H9 (cell line): ENCODE measurements at regions not wholly inside any gene's neighbourhood (a gene's known extent, or its start where the extent isn't known, plus 50 kb on each side); places are given as distances from the start of the nearest gene placed in this dataset.

Source experiments
- DNase-seq: peaks from one replicate; pipeline ENCODE4 v3.0.0-alpha.2; 2017
- H2AFZ ChIP-seq: one replicate; pipeline ENCODE4 v1.6.1; 2013; ENCODE audit warnings: mild to moderate bottlenecking, low read length, control low read depth, moderate library complexity
- H2AK5ac ChIP-seq: 2 replicates; pipeline ENCODE4 v1.6.1; 2013; ENCODE audit warnings: low read length, control low read depth, mixed read lengths; ENCODE audit not compliant: insufficient read length
- H2BK120ac ChIP-seq: one replicate; pipeline ENCODE4 v1.6.1; 2013; ENCODE audit warnings: low read depth, mild to moderate bottlenecking, low read length, control low read depth, inconsistent platforms; ENCODE audit not compliant: poor library complexity, severe bottlenecking
- H2BK12ac ChIP-seq: 2 replicates; pipeline ENCODE4 v1.6.1; 2013; ENCODE audit warnings: low read length, control low read depth, mixed read lengths, low read depth; ENCODE audit not compliant: insufficient read length
- H2BK15ac ChIP-seq: 2 replicates; pipeline ENCODE4 v1.6.1; 2013; ENCODE audit warnings: low read depth, low read length, control low read depth
- H2BK20ac ChIP-seq: one replicate; pipeline ENCODE4 v1.6.1; 2013; ENCODE audit warnings: low read depth, mild to moderate bottlenecking, low read length, control low read depth, inconsistent platforms; ENCODE audit not compliant: poor library complexity, severe bottlenecking
- H2BK5ac ChIP-seq: 2 replicates; pipeline ENCODE4 v1.6.1; 2013; ENCODE audit warnings: low read length, control low read depth, mixed read lengths; ENCODE audit not compliant: insufficient read length
- H3K14ac ChIP-seq: 2 replicates; pipeline ENCODE4 v1.6.1; 2013; ENCODE audit warnings: low read length, control low read depth; ENCODE audit not compliant: insufficient read depth
- H3K18ac ChIP-seq: 2 replicates; pipeline ENCODE4 v1.6.1; 2013; ENCODE audit warnings: low read depth, mild to moderate bottlenecking, mixed read lengths, low read length, control low read depth; ENCODE audit not compliant: insufficient read length
- H3K23ac ChIP-seq: 2 replicates; pipeline ENCODE4 v1.6.1; 2013; ENCODE audit warnings: low read length, control low read depth, mixed read lengths, low read depth; ENCODE audit not compliant: insufficient read length
- H3K23me2 ChIP-seq: 2 replicates; pipeline ENCODE4 v1.6.1; 2013; ENCODE audit warnings: low read depth, mild to moderate bottlenecking, mixed read lengths, low read length, control low read depth; ENCODE audit not compliant: insufficient read length, poor library complexity, severe bottlenecking
- H3K27ac ChIP-seq: 2 replicates; pipeline ENCODE4 v1.5.1; 2013; ENCODE audit warnings: low read length, control low read depth, mixed read lengths, low read depth; ENCODE audit not compliant: insufficient read length
- H3K27me3 ChIP-seq: 2 replicates; pipeline ENCODE4 v1.6.1; 2013; ENCODE audit warnings: low read length, control low read depth, inconsistent platforms; ENCODE audit not compliant: insufficient read depth
- H3K4ac ChIP-seq: 2 replicates; pipeline ENCODE4 v1.6.1; 2013; ENCODE audit warnings: low read depth, mild to moderate bottlenecking, control low read depth, inconsistent platforms, low read length, moderate library complexity
- H3K4me1 ChIP-seq: 2 replicates; pipeline ENCODE4 v1.6.1; 2013; ENCODE audit warnings: low read length, control low read depth, inconsistent platforms; ENCODE audit not compliant: insufficient read depth
- H3K4me2 ChIP-seq: 2 replicates; pipeline ENCODE4 v1.6.1; 2013; ENCODE audit warnings: low read length, control low read depth, mixed read lengths; ENCODE audit not compliant: insufficient read length, insufficient read depth
- H3K56ac ChIP-seq: 2 replicates; pipeline ENCODE4 v1.6.1; 2013; ENCODE audit warnings: low read depth, mild to moderate bottlenecking, mixed read lengths, low read length, control low read depth; ENCODE audit not compliant: insufficient read length
- H3K79me1 ChIP-seq: 2 replicates; pipeline ENCODE4 v1.6.1; 2013; ENCODE audit warnings: low read depth, mild to moderate bottlenecking, moderate library complexity, low read length, control low read depth, inconsistent platforms; ENCODE audit not compliant: insufficient read depth, poor library complexity, severe bottlenecking
- H3K79me2 ChIP-seq: 2 replicates; pipeline ENCODE4 v1.6.1; 2013; ENCODE audit warnings: low read length, control low read depth, inconsistent platforms; ENCODE audit not compliant: insufficient read depth
- H3K9ac ChIP-seq: 2 replicates; pipeline ENCODE4 v1.6.1; 2013; ENCODE audit warnings: low read length, control low read depth, mixed read lengths; ENCODE audit not compliant: insufficient read length; ENCODE audit errors: extremely low read depth
- H3K9me3 ChIP-seq: one replicate; pipeline ENCODE4 v1.6.1; 2013; ENCODE audit warnings: low read depth, low read length, inconsistent platforms; ENCODE audit not compliant: control insufficient read depth
- H3T11ph ChIP-seq: one replicate; pipeline ENCODE4 v1.6.1; 2013; ENCODE audit warnings: mild to moderate bottlenecking, low read length, control low read depth, inconsistent platforms
- H4K20me1 ChIP-seq: one replicate; pipeline ENCODE4 v1.6.1; 2013; ENCODE audit not compliant: control insufficient read depth, insufficient read length, insufficient read depth
- H4K5ac ChIP-seq: 2 replicates; pipeline ENCODE4 v1.6.1; 2013; ENCODE audit warnings: low read depth, mild to moderate bottlenecking, mixed read lengths, low read length, control low read depth; ENCODE audit not compliant: insufficient read length
- H4K8ac ChIP-seq: replicated peaks from 2 replicates; pipeline ENCODE4 v1.6.1; 2013; ENCODE audit warnings: low read length, control low read depth, mixed read lengths, low read depth; ENCODE audit not compliant: insufficient read length
- H4K91ac ChIP-seq: 2 replicates; pipeline ENCODE4 v1.6.1; 2013; ENCODE audit warnings: low read depth, mild to moderate bottlenecking, moderate library complexity, mixed read lengths, low read length, control low read depth; ENCODE audit not compliant: insufficient read length
- H3K27ac Mint-ChIP-seq, 3 experiments: 2 replicates in 2 of 3; 3 replicates in 1 of 3; pipeline ENCODE4 v1.8.0; 2020 to 2021; ENCODE audit warnings: mixed read lengths in 3 of 3, mild to moderate bottlenecking in 1 of 3, moderate library complexity in 1 of 3
- H3K27me3 Mint-ChIP-seq: 2 replicates; pipeline ENCODE4 v1.8.0; 2021; ENCODE audit warnings: low read depth, mild to moderate bottlenecking, moderate library complexity, mixed read lengths
- H3K36me3 Mint-ChIP-seq, 3 experiments: 2 replicates in 2 of 3; 3 replicates in 1 of 3; pipeline ENCODE4 v1.8.0; 2020 to 2021; ENCODE audit warnings: low read depth in 3 of 3, mixed read lengths in 3 of 3; ENCODE audit not compliant: insufficient read depth in 1 of 3
- H3K4me1 Mint-ChIP-seq, 2 experiments: 2 replicates each; pipeline ENCODE4 v1.8.0; 2020; ENCODE audit warnings: mixed read lengths in 2 of 2
- H3K4me3 Mint-ChIP-seq, 2 experiments: 2 replicates in 1 of 2; 3 replicates in 1 of 2; pipeline ENCODE4 v1.8.0; 2020 to 2021; ENCODE audit warnings: mild to moderate bottlenecking in 2 of 2, mixed read lengths in 2 of 2, moderate library complexity in 1 of 2
- H3K9me3 Mint-ChIP-seq, 2 experiments: 2 replicates in 1 of 2; 3 replicates in 1 of 2; pipeline ENCODE4 v1.8.0; 2020; ENCODE audit warnings: mild to moderate bottlenecking in 2 of 2, mixed read lengths in 2 of 2, moderate library complexity in 1 of 2
- CTCF ChIP-seq: fragments of 200-600 bp; sonication (generic); conservative IDR thresholded peaks from 3 replicates; pipeline ENCODE4 v1.8.0; 2021; ENCODE audit warnings: antibody characterized with exemption, mild to moderate bottlenecking
- WGBS: extraction: QIAGEN DNeasy Blood & Tissue Kit; methylation state at CpG from one replicate; pipeline ENCODE4 v1.1.7; 2013; ENCODE audit warnings: missing lambda C conversion rate, low lambda C conversion rate, mixed read lengths; ENCODE audit not compliant: insufficient read length; ENCODE audit errors: extremely low coverage; 5-methylcytosine and 5-hydroxymethylcytosine counted together

- no peak for DNase-seq
- H3K4me1 ChIP-seq, result no peaks in the 10 kb centered on the region
- peaks cover 0 to 5% of the 10 kb centered on the region in 2 experiments; a peak in 1 of 4 replicates for H3K4me1 Mint-ChIP-seq
Observed at GRCh38 chr7:1318051-1318450, 85.4 kb downstream of the UNCX start.

More at GRCh38 chr7:1318051-1318450, 85.4 kb downstream of the UNCX start:
- Histone ChIP-seq H4K8ac (no peak overlapping the region), H2BK5ac (no peak overlapping the region), H3K23ac (no peak overlapping the region), H2AFZ (no peak overlapping the region), H3K4me2 (no peak overlapping the region), H3K9ac (no peak overlapping the region), H3K23me2 (no peaks in the 10 kb centered on the region), H3K18ac (no peak overlapping the region), H2BK20ac (no peak overlapping the region), H3K14ac (no peak overlapping the region), H3K56ac (no peak overlapping the region), H3K9me3 (no peaks in the 10 kb centered on the region), H2BK120ac (no peak overlapping the region), H3K4ac (no peak overlapping the region), H3T11ph (no peak overlapping the region), H3K27ac (no peak overlapping the region), H2BK12ac (no peak overlapping the region), H3K79me1 (no peaks in the 10 kb centered on the region), H4K91ac (no peak overlapping the region), H4K20me1 (no peaks in the 10 kb centered on the region), H2AK5ac (no peak overlapping the region), H4K5ac (no peak overlapping the region), H2BK15ac (no peak overlapping the region), H3K79me2 (no peaks in the 10 kb centered on the region), H3K27me3 (no peaks in the 10 kb centered on the region)
- no peaks in the 10 kb centered on the region for H3K36me3 Mint-ChIP-seq
- H3K27ac Mint-ChIP-seq, result no peak overlapping the region
- TF ChIP-seq CTCF, result no peak
- no peak overlapping the region for H3K4me3 Mint-ChIP-seq
- no CpG with 5 or more reads among the region's 16 CpGs for WGBS
- no peaks in the 10 kb centered on the region for H3K9me3 Mint-ChIP-seq
- no peaks in the 10 kb centered on the region; the same call in 1 of the 2 replicates for H3K27me3 Mint-ChIP-seq
